HG03571 (cell line): ENCODE measurements at regions not wholly inside any gene's neighbourhood (a gene's known extent, or its start where the extent isn't known, plus 50 kb on each side); places are given as distances from the start of the nearest gene placed in this dataset.

Source experiments
- ATAC-seq: cut with Tn5 transposase; IDR thresholded peaks from one replicate; pipeline ENCODE4 v1.9.1; 2021; ENCODE audit not compliant: unreplicated experiment

- no peak for ATAC-seq
Measured at GRCh38 chr6:125489579-125490285, 188.0 kb upstream of the HDDC2 start.

DNA sequence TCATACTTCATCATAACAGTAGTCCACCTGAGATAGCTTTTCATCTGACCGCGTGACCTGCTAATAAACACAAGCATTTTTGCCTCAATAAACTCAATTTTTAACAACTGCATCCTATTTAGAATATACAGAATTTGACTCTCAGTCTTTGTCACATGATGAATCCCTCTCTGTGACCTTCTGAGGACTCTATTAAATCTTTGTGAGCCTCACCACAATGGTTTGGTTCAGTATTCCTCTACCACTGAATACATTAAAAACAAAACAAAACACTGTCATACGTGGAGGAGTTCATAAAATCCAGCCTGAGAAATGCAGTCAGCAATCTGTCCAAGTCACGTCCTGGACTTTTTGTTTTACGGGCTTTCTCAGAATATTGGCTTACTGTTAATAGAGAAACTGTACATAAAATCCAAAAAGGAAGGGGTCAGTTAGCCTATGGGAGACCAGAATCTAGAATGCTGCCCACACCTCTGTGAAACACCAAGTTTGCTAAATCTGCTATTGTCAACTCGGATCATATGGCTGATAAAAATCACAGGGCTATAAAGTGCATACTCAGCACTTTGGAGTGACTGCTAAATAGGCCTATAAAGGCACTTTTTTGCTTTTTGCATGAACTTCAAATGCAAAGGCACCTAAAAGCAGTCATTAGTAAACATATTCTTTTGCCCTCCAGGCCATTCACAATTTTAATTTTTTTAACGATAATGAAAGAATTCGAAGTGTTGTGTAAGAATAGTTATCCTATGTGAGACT lies 190.3 kb upstream of the HDDC2 start:
- ATAC-seq = no peak

DNA sequence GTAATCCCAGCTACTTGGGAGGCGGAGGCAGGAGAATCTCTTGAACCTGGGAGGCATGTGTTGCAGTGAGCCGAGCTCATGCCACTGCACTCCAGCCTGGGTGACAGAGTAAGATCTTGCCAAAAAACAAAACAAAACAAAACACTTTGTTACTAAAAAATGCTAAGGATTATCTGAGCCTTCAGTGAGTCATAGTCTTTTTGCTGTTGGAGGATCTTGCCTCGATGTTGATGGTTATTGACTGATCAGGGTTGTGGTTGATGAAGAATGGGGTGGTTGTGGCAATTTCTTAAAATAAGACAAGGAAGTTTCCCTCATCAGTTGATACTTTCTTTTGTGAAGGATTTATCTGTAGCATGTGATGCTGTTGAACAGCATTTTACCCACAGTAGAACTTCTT lies 196.8 kb upstream of the HDDC2 start:
- ATAC-seq = no peak

GRCh38 chr6:125499535-125499934 lies 197.8 kb upstream of the HDDC2 start:
- no peak for ATAC-seq

DNA sequence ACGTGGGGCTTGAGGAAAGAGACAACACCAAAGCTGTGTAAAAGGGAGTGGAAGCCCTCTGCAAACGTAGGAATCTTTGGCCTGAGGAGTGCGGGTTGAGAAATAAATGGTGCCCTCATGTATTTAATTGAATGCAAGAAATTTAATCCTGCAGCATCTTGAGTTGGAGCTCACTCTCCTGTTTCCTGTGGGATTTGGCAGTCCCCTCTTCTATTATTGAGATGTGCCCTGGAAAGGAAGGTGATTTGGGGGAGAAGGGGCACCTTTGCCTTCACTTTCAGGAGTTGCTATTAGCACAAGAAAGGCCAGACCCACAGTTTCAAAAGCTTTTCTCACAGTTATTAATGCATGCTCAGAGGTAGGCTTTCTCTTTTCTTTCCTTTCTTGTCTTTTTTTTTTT lies 201.4 kb upstream of the HDDC2 start:
- ATAC-seq = no peak

- ATAC-seq = no peak
Measured at GRCh38 chr6:125507987-125508655, 206.4 kb upstream of the HDDC2 start.

DNA sequence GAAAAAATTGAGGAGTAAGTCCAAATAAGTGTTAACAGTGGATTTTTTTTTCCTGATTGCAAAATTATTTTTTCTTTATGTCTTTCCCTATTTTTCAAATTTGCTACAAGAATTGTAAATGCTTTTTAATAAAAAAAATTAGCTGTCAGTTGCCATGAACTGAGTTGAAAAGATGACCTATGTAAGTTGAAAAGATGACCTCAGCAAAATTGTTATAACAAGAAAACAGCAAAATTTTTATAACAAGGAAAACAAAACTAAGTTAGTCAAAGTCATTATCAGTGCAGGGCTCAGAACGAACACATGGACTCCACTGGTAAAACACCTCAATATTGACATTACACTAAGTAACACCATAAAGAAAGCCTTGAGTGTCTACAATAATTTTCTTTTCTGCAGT lies 207.0 kb upstream of the HDDC2 start:
- no peak for ATAC-seq

DNA sequence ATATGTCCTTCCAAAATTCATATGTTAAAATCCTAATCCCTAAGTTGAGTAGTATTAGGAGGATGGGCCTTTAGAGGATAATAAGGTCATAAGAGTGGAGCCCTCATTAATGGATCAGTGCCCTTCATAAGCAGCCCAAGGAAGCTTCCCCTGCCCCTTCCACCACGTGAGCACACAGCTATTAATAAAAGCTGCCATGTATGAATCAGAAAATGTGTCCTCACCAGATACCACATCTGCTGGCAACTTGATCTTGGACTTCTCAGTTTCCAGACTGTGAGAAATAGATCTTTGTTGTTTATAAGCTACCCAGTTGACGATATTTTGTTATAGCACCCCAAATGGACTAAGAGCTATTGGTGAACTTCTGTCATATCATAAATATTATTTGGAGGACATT lies 207.7 kb upstream of the HDDC2 start:
- ATAC-seq = no peak

GRCh38 chr6:125510405-125510804 lies 208.6 kb upstream of the HDDC2 start:
- ATAC-seq = no peak

DNA sequence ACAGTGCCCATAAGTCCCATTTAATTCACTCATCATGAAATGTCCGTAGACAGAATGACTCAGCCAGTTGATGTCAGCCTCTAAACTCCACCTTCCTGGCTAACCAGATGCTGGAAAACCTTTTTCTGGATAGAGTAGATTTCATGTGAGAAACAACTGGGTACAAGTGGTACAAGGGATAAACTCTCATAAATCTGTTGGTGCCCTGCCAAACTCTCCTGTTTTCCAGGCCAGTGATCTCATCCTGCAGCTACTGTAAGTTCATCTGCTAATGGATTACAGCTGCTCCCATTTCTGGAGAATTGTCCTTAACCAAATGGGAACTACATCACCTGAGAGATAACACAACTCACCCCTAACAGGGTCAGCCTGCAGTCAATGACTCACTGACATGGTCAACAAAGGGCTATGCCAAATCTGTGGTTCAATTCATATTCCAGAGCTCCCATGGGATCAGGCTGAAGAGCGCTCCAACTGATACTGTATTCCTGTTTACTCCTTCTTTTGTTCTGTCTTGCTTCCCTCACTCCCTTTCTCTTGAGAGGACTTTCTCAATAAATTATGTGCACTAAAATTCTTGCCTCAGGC lies 210.1 kb upstream of the HDDC2 start:
- no peak for ATAC-seq

- ATAC-seq = no peak
Measured at GRCh38 chr6:125512621-125513020, 210.9 kb upstream of the HDDC2 start.

- no peak for ATAC-seq
Measured at GRCh38 chr6:125513978-125514377, 212.2 kb upstream of the HDDC2 start.

GRCh38 chr6:125516644-125517043 lies 214.9 kb upstream of the HDDC2 start:
- no peak for ATAC-seq

DNA sequence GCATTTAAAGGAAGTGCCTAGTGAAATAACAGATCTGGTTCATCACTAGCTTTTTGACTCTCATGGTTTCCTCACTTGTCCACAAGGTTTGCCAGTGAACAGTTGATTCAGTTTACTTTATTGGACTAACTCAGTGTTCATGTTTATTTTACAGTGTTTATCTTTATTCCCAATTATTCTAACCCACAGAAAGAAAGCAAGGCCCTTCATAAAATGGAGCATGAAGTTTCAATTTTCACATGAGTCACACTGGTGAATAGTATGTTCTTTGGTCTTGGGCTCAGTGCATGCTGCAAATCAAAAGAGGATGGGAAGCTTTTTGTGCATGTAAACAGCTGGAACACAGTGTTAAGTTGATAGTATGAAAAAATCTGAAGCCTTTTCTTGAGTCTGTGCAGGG lies 217.6 kb upstream of the HDDC2 start:
- ATAC-seq = no peak

GRCh38 chr6:125524356-125524755 lies 222.6 kb upstream of the HDDC2 start:
- ATAC-seq = no peak

DNA sequence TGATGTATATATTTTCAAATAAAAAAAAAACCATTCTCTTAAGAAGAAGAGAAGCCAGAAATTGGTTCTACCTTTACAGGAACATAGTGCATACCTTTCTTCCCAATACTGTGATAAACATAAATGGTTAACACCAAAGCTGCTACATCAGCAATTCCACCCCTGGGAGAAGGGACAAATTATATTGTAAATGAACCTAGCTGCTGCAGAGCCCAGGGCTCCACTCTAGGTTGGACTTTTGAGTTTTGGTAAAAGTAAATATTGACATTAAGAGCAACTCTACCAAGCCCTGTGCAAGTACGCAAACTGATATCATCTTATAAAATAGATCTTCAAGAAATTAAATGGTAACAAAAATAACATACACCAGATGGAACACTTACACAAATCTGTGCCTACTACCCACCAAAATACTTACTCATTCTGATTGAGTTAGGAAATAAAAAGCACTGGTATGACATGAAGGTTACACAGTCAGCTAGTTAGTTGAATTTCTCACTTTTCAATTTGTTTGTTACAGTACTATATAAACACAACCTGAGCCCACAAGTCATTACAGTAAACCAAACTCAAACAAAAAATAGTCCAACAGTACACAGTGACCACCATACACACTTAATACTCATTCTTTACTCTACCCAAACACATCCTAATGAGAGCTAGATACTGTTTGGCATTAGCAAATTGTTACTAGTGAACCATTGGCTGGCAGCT lies 223.3 kb upstream of the HEY2 start:
- ATAC-seq = no peak

GRCh38 chr6:125528621-125529041 lies 220.8 kb upstream of the HEY2 start:
- no peak for ATAC-seq

GRCh38 chr6:125529061-125529460 lies 220.4 kb upstream of the HEY2 start:
- no peak for ATAC-seq

DNA sequence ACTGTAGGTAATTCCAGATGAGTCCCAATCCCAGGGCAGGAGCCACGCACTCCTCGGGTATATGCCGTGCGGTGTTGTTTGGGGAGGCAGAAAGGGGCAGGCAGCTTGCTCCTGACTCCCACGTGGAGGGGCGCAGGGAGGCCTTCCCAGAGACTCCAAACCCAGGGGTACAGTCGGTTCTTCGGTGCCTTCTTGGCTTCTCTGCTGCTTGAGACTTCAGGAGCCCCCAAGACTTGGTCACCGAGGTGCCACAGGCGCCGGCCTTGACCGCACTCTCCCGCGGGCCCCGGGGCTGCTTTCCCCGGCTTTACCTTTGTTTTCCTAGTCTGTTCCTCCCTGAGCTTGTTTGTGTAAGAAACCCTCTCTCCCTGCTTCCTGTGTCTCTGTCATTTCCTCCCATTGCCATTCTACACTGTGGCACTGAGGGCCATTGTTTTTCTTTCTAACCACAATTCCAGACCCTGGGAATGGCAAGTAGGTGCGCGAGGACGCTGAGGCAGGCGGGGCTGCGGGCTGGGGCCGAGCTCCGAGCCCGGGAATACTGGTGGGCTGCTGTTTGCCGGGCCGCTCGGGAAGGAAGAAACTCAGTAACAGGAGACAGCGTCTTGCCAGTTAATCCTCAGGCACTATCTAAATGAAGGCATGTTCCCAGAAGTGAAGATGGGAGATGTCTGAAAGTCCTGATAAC lies 215.6 kb upstream of the HEY2 start:
- ATAC-seq = no peak

- no peak for ATAC-seq
Measured at GRCh38 chr6:125534430-125535263, 214.8 kb upstream of the HEY2 start.
